H1 (cell line): ENCODE measurements at regions not wholly inside any gene's neighbourhood (a gene's known extent, or its start where the extent isn't known, plus 50 kb on each side); places are given as distances from the start of the nearest gene placed in this dataset.

Experiments
- SIN3A ChIP-seq, 2 experiments: IDR thresholded peaks in 1 of 2; conservative IDR thresholded peaks in 1 of 2; 2 replicates each; pipeline ENCODE4 v1.6.1; 2011 to 2012; ENCODE audit warnings: low read length in 2 of 2, improper control_type of control experiment in 1 of 2, low read depth in 1 of 2, mild to moderate bottlenecking in 1 of 2

DNA sequence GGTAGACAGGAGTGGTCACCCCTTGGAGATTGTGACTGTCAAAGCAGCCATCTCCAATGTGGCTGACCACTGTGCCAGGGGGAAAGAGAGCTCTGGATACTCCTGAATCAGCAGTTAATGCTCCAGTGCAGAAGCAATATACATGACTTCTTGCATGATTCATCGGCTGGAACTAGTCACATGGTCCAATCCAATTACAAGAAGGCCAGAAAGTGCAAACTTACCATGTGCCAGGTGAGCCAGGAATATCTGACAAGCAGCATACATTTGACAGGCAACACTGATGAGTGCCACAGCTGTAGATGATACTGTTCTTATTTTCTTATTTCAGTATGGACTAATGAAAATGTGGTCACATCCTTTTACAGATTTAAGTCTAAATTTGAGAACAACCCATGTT, 440.0 kb upstream of the MPDZ start (continued):
- no peak for TF ChIP-seq SIN3A (conservative IDR thresholded peaks at IDR 0.05 in 1 of 2, IDR thresholded peaks at IDR 0.05 in 1 of 2; ENCODE audit: low read depth in 1 of 2, low read length in 2 of 2)
